HT1080 (cell line): ENCODE measurements at regions not wholly inside any gene's neighbourhood (a gene's known extent, or its start where the extent isn't known, plus 50 kb on each side); places are given as distances from the start of the nearest gene placed in this dataset.

Source experiments
- DNase-seq: peaks from one replicate; pipeline ENCODE4 v3.0.0-alpha.2; 2015; ENCODE audit warnings: low read depth

DNA sequence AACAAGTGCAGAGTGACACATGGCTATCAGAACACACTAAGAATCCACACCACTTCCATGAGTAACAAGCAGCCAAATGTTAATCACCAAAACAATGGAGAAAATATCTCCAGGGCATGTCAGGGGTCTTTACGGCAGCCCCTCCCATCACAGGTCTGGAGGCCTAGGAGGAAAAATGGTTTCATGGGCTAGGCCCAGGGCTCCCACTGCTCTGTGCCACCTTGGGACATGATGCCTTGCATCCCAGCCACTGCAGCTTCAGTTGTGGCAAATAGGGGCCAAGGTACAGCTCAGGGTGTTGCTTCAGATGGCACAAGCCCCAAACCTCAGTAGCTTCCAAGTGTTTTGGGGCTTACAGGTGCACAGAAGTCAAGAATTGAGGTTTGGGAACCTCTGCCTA is 66.6 kb downstream of the NEURL3 start:
- DNase-seq = no peak

DNA sequence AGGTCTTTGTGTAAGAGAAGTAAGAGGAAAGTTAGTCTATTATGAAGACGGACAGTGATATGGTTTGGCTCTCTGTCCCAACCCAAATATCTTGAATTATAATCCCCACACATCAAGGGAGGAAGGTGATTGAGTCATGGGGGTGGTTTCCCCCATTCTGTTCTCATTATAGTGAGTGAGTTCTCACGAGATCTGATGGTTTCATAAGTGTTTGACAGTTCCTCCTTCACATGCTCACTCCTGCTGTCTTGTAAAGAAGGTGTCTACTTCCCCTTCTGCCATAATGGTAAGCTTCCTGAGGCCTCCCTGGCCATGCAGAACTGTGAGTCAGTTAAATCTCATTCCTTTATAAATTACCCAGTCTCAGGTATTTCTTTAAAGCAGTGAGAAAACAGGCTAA is 67.6 kb downstream of the NEURL3 start:
- no peak for DNase-seq

DNA sequence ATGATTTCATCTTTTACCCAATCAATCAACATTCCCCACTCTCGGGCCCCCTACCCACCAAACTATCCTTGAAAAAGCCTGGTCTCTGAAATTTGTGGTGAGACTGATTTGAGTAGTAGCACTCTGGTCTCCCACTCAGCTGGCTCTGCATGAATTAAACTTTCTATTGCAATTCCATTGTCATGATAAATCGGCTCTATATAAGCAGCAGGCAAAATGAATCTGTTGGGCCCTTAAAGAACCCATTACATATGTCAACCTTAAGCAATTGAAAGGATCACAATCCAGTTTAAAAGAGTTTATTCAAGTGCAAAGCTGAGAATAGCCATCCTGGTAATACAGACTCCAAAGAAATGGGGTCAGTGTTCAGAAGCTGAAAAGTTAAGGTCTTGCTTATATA is 68.2 kb downstream of the NEURL3 start:
- no peak for DNase-seq

DNA sequence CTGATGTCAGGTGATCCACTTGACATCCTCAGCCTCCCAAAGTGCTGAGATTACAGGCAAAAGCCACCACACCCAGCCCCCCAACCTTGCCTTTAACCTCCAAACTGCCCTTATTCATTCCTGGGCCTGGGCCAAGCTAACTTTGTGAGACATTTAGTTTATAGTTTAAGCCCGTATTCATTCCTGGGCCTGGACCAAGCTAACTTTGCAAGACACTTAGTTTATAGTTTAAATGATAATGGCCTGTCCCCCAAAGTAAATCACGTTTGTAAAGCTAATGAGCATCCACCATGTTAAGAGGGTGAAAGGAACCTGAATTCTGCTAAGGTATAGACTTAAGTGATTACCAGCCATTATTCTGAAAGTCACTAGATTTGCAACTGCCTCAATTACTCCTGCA is 68.7 kb downstream of the NEURL3 start:
- no peak for DNase-seq

DNA sequence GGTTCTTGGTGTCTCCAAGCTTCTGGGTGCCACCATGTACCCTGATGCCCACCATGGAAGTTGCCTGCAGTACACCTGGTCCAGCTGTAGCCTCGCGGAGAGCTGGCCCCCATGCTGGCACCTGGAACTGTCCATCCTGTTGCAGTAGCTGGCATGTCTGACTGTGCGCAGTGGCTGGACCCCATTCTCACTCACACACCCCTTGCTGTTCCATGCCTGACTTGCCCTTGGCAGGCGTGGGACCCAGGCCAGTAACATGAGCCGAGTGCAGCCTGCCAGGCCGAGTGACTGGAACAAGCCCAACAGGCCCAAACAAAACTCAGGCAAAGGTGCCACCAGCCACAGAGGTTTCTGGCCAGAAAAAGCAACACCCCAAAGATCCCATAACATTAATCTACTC is 73.8 kb downstream of the NEURL3 start:
- DNase-seq = no peak

DNA sequence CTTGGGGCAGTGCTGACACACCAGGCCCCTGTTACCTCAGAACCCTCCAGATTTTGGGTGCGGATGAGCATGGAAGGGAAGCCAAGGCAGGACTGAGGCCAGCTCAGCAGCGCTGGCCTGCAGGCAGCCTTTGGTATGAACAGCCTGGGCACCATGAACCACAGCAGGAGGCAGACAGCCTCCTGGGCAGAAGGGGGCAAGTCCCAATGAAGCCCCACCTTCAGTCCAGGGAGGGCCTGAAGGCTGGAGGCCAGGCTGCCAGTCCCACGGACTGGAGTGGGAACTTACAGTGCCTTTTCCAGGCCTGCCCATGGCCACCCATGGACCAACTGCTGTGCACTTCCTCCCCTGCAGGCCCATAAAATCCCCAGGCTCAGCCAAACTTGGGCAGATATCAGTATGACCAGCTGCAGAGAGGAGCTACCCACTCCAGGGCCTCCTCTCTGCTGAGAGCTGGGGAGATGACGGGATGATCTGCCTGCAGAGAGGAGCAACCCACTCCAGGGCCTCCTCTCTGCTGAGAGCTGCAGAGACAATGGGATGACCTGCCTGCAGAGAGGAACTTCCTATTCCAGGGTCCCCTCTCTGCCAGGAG is 74.7 kb downstream of the NEURL3 start:
- no peak for DNase-seq

DNA sequence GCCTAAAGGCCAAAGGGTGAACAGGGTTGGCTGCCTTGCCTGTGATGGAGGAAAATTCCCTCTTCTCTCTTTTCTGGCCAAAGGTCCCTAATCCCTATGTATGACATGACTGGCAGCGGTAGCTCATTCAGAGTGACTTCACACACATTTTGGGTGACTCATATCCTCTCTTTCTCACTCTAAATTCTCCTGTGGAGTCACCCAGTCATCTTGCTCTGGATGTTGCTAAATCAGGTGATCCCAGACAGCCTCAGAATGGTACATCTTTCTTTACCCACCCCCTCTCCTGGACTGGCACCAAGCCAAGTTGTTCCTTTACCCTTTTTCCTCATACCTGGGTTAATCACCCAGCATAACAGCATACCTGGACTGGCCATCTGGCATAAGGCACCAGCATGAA is 77.2 kb downstream of the NEURL3 start:
- peak; percentile 85 for DNase-seq

DNA sequence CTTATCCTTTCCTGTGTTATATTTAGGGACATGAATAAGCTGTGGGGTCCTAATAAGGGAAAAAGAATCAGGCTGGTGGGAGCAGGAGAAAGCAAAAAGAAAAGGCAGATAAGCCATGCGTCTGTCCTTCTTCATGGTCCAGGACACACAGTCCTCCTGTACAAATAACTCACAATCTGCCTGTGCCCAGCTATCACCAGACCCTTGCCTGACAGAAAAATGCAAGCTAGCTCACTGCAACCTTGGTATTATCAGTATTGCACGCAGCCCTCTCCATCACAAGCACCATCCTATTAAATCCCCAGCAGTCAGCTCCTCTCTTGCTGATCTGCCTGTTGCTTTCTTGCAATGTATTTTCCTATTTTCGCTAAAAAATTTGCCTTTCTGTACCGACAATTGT is 78.0 kb downstream of the NEURL3 start:
- DNase-seq = no peak

DNA sequence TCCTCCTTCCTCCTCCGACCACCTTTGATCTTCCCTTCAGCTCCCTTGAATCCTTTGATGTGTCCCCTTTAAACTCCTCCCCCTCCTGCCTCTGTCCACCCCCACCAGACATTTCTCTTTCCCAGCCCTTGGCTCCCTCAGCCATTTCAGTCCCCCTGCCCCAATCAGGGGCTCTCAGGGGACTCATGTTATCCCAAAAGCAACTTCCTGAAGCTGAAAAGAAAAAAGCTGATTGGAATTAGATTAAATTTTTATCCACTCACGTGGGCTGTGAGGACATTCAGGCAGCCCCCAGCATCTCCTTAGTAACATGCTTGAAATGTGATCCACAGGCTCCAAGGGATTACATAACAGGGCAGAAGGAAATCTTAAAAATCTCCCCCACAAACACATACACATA is 81.3 kb downstream of the NEURL3 start:
- DNase-seq = no peak
